ENCODE measurements at regions not wholly inside any gene's neighbourhood (a gene's known extent, or its start where the extent isn't known, plus 50 kb on each side); places are given as distances from the start of the nearest gene placed in this dataset.

- no peak for TF ChIP-seq CHD7 (IDR thresholded peaks at IDR 0.05; ENCODE audit: low read depth, low read length)
- no peak for TF ChIP-seq ZNF76 (CRISPR knock-in tag; IDR thresholded peaks at IDR 0.05; ENCODE audit: borderline replicate concordance)
- no peak for TF ChIP-seq FOXK2 (conservative IDR thresholded peaks at IDR 0.05 in 1 of 2, IDR thresholded peaks at IDR 0.05 in 1 of 2; ENCODE audit: low read depth in 2 of 2)
- no peak for TF ChIP-seq ZNF121 (CRISPR knock-in tag; conservative IDR thresholded peaks at IDR 0.05)
- TF ChIP-seq SMARCB1 (IDR thresholded peaks at IDR 0.05; ENCODE audit: insufficient read length, low read depth), result no peak
- TF ChIP-seq ARID2 (IDR thresholded peaks at IDR 0.05), result no peak
- no peak for TF ChIP-seq ZBTB49 (CRISPR knock-in tag; IDR thresholded peaks at IDR 0.05; ENCODE audit: borderline replicate concordance)
- no peak for TF ChIP-seq POLR2H (tag; IDR thresholded peaks at IDR 0.05; ENCODE audit: low read depth)
- no peak for TF ChIP-seq ZNF324 (CRISPR knock-in tag; IDR thresholded peaks at IDR 0.05)
- no peak for TF ChIP-seq MCM7 (IDR thresholded peaks at IDR 0.05)
Measured at GRCh38 chr13:20336761-20337160, 104.6 kb upstream of the GJB6 start (continued).
